VCaP (cell line): ENCODE measurements at regions not wholly inside any gene's neighbourhood (a gene's known extent, or its start where the extent isn't known, plus 50 kb on each side); places are given as distances from the start of the nearest gene placed in this dataset.
A peak's percentile ranks its signal among the peaks of the same experiment; 100 is the strongest.

ENCODE experiments used
- H3K27ac ChIP-seq: fragments of 450-650 bp; 2 replicates; pipeline ENCODE4 v1.5.1; 2017
- CTCF ChIP-seq: fragments of 450-650 bp; conservative IDR thresholded peaks from 2 replicates; pipeline ENCODE4 v1.5.1; 2017; ENCODE audit warnings: mild to moderate bottlenecking, moderate library complexity

GRCh38 chr3:148205977-148206376, 491.7 kb upstream of the AGTR1 start:
- TF ChIP-seq CTCF = no peak
- peak overlapping the region; percentile 68 for H3K27ac ChIP-seq

GRCh38 chr3:148206446-148206845, 491.3 kb upstream of the AGTR1 start:
- TF ChIP-seq CTCF = no peak

GRCh38 chr3:148208975-148209374, 488.7 kb upstream of the AGTR1 start:
- no peak overlapping the region for H3K27ac ChIP-seq
- TF ChIP-seq CTCF = no peak

More at GRCh38 chr3:148206446-148206845, 491.3 kb upstream of the AGTR1 start:
- H3K27ac ChIP-seq = peak overlapping the region; percentile 68

GRCh38 chr3:148211725-148212124, 486.0 kb upstream of the AGTR1 start:
- no peak overlapping the region for H3K27ac ChIP-seq
- TF ChIP-seq CTCF = no peak

- no peak for TF ChIP-seq CTCF
Observed at GRCh38 chr3:148214705-148215104, 483.0 kb upstream of the AGTR1 start.

GRCh38 chr3:148217317-148217716, 480.4 kb upstream of the AGTR1 start:
- TF ChIP-seq CTCF = no peak

More at GRCh38 chr3:148214705-148215104, 483.0 kb upstream of the AGTR1 start:
- no peak overlapping the region for H3K27ac ChIP-seq

GRCh38 chr3:148218222-148218621, 479.5 kb upstream of the AGTR1 start:
- no peak overlapping the region for H3K27ac ChIP-seq

More at GRCh38 chr3:148217317-148217716, 480.4 kb upstream of the AGTR1 start:
- no peak overlapping the region for H3K27ac ChIP-seq

More at GRCh38 chr3:148218222-148218621, 479.5 kb upstream of the AGTR1 start:
- TF ChIP-seq CTCF = no peak
